KOPT-K1 (cell line): ENCODE measurements at regions not wholly inside any gene's neighbourhood (a gene's known extent, or its start where the extent isn't known, plus 50 kb on each side); places are given as distances from the start of the nearest gene placed in this dataset.

Experiments
- H3K27ac ChIP-seq: fragments of 200-600 bp; sonication (generic); 2 replicates; pipeline ENCODE4 v1.5.1; 2016; ENCODE audit warnings: antibody characterized with exemption, mild to moderate bottlenecking, low read depth, low read length; ENCODE audit not compliant: poor library complexity, severe bottlenecking
- H3K36me3 ChIP-seq: fragments of 200-600 bp; sonication (generic); 2 replicates; pipeline ENCODE4 v1.5.1; 2017; ENCODE audit warnings: antibody characterized with exemption, mild to moderate bottlenecking, low read length, moderate library complexity; ENCODE audit not compliant: insufficient read depth
- H3K9me3 ChIP-seq: fragments of 200-600 bp; sonication (generic); 2 replicates; pipeline ENCODE4 v1.5.1; 2017; ENCODE audit warnings: antibody characterized with exemption, low read length, mild to moderate bottlenecking; ENCODE audit not compliant: insufficient read depth, poor library complexity, severe bottlenecking

DNA sequence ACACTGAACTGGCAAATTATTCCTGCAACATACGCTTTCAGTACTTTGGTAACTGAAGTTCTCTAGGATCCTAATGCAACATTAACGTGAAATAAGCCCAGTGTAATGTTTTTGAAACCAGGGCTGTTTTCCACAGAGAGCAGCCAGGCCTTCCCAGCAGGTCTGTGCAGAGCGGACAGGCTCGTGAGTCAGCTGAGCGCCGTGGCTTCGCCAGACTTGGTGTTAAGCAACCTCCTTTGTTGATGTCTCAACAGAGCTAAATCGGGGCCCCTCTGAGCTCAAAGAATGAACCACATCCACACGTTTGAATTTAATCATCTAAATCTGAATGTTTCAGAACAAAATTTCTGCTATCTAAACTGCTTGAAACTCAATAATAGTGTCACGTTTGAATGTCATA, 181.8 kb upstream of the FMN2 start:
- H3K27ac ChIP-seq, result no peak overlapping the region

DNA sequence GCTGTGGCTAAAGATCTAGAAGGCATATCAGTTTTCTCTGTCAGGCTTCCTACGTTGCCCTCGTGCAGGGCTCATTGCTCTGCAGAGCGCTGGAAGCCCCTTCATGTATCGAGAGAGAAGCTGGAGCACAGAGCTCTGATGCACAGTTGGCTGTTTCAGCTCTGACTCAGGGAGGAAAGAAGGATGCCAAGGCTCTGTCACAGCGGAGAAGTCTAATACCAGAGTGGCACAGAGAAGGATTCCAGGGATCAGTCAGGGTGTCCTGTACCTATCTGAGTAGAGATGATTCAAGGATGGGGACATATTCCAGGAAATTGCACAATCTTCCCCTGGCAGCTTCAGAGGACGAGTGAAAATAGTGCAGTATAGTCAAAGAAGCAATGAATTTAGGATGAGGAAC, 179.2 kb upstream of the FMN2 start:
- Histone ChIP-seq H3K27ac (no peak overlapping the region), H3K9me3 (no peaks in the 10 kb centered on the region), H3K36me3 (no peaks in the 10 kb centered on the region)

More for the DNA sequence above, 181.8 kb upstream of the FMN2 start:
- no peaks in the 10 kb centered on the region for H3K9me3 ChIP-seq
- H3K36me3 ChIP-seq, result no peaks in the 10 kb centered on the region

DNA sequence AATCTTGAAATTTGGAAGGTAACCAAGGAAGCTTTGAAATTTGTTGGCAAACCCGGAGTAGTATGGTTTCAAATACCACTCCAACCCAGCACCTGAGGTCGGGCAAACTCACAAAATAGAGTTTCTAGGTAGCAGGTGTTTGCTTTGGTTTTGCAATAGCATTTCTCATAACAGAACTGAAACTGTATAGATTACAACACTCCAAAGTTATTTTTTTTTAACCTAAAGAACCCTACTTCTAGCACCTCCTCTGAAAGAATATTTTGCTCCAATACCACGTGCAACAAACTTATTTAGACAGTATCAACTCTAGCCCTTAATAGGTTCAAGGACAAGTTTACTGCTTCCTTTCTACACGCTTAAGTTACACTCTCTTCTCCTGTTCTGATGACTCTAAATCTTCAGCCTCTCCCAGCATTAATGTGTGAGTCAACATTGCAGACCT, 178.5 kb upstream of the FMN2 start:
- Histone ChIP-seq H3K36me3 (no peaks in the 10 kb centered on the region), H3K27ac (no peak overlapping the region), H3K9me3 (no peaks in the 10 kb centered on the region)

DNA sequence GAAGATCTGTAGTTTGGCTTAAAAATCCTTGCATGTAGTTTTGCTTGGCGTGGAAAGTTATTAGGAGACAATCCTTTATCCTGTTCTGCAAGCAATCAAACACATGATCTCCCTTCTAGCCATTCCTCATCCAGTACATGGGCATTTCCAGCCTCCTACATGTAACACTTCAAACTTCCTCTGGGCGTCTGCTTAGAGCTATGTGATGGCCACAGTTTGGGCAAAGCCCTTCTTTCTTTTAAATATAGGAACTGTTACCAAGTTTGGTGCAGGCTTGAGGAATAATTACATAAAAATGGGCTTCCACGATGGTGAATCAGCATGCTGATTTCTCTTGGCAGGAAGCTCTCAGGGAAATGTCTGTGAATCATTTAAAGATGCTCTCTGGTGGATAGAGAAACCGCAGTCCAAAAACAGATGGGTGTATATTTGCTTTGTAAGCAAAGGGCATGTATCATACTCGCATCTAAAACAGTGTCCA, 176.9 kb upstream of the FMN2 start:
- Histone ChIP-seq H3K27ac (no peak overlapping the region), H3K9me3 (no peaks in the 10 kb centered on the region), H3K36me3 (no peaks in the 10 kb centered on the region)

DNA sequence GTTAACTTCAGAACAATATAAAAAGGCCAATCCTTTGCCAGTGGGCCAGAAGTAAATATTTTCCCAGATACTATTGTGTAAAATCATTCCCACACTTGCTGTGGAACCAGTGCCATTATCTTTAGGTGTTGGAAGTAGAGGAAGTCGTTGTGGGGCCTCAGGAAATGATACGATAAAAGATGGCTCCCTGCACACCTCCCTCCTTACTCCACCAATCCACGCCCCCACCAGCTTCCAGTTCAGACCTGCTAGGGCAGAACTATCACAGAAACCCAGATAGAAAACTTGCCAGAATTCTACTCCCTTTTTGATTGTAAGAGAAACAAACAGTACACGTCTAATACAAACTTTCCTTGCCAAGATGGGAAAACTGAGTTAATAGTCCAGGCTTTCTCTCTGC, 173.0 kb upstream of the FMN2 start:
- Histone ChIP-seq H3K36me3 (no peaks in the 10 kb centered on the region), H3K9me3 (no peaks in the 10 kb centered on the region), H3K27ac (no peak overlapping the region)

DNA sequence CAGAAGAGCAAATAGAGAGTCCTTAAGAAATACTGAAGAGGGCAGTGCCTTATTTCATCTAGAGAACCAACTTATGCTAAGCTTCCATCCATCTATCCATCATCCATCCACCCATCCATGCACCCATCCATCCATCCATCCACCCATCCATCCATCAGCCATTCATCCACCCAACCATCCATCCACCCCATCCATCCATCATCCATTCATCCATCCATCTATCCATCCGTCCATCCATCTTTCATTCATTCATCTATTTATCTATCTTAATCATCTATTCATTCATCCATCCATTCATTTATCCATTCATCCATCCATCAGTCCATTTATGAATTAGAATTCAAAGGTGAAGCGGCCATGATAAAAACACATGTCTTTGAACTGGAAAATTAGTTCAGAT, 171.5 kb upstream of the FMN2 start:
- Histone ChIP-seq H3K9me3 (no peaks in the 10 kb centered on the region), H3K27ac (no peak overlapping the region), H3K36me3 (no peaks in the 10 kb centered on the region)

DNA sequence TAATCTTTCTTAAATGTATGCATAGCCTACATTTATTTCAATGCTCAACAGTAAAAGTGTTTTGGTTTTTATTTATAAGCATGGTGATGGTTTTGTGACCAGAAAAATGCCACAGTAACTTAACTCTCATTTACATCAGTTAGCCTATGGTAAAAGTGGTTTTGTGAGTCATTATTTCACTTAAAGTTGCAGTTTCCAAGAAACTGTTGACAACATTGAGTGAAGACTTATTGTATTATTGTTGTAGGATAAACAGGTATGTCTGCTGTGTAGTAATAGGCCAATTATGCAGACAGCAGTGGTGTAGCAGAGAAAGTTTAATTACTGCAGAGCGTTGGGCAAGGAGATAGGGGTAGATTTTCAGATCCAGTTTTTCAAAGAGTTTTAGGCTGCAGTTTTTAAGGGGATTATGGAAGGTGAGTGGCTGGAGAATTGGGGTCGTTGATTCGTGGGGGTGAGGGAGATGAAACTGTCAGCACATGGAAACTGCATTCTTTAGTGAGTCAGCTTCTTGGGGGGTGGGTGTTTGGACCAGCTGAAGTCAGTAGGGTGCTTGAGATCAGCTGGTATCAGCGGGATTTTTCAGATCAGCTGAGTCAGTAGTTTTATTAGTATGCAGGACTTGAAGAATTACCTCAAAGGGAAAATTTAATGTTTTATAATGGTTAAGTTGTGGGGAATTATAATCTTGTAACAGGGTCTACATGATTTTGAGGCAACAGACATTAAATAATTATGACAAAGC, 168.7 kb upstream of the FMN2 start:
- Histone ChIP-seq H3K27ac (no peak overlapping the region), H3K36me3 (no peaks in the 10 kb centered on the region), H3K9me3 (no peaks in the 10 kb centered on the region)

DNA sequence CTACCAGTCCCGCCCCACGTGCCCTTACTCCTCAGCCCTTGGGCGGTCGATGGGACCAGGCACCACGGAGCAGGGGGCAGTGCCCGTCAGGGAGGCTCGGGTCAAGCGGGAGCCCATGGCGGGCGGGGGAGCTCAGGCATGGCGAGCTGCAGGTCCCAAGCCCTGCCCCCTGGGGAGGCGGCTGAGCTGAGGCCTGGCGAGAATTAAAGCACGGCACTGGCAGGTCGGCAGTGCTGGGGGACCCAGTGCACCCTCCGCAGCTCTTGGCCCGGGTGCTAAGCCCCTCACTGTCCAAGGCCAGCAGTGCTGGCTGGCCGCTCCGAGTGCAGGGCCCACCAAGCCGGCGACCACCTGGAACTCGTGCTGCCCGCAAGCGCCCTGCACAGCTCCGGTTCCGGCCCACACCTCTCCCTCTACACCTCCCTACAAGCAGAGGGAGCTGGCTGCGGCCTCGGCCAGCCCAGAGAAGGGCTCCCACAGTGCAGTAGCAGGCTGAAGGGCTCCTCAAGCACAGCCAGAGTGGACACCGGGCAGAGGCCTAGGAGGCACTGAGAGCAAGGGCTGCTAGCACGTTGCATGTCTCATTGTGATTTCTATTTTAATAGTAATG, 166.8 kb upstream of the FMN2 start:
- H3K36me3 ChIP-seq, result no peaks in the 10 kb centered on the region
- H3K9me3 ChIP-seq, result no peaks in the 10 kb centered on the region
- H3K27ac ChIP-seq, result no peak overlapping the region

DNA sequence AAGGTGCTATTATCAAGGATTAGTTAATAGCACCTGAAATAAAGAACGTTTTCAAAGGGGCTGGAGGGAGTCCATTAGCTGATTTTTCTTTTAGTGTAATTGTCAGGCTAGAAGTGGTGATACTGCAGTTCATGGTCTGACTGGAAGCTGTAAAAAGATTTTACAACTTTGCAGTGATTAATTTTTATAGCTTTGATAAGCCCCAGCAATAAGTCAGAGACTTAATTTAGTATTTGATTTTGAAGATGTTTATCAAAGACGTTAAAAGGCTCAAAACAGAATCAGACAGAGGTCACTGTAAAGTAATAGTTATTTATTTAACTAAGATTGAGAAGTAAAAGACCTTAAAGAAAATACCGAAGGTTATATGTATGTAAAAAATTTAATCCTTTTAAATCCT, 165.5 kb upstream of the FMN2 start:
- no peaks in the 10 kb centered on the region for H3K9me3 ChIP-seq
- H3K27ac ChIP-seq, result no peak overlapping the region
- H3K36me3 ChIP-seq, result no peaks in the 10 kb centered on the region

DNA sequence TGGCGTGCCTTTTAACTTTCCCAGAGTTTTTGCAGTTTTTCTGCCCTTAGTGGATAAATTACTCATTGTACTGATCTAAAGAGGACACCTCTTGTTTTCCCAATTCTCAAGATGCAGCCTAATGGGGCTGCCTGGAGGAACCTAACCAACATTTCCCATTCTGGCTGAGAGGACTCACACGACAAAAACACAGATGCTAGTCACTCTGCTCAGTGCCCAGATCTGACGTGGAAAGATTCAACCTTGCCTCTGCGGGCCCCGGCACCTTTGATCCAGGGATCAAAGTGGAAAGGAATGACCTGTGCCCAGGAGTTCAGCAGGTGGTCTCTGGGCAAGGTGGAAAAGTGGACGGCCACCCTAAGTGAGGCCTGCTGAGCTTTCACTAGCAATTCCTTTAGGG, 162.4 kb upstream of the FMN2 start:
- H3K36me3 ChIP-seq, result no peaks in the 10 kb centered on the region
- no peak overlapping the region for H3K27ac ChIP-seq
- no peaks in the 10 kb centered on the region for H3K9me3 ChIP-seq

DNA sequence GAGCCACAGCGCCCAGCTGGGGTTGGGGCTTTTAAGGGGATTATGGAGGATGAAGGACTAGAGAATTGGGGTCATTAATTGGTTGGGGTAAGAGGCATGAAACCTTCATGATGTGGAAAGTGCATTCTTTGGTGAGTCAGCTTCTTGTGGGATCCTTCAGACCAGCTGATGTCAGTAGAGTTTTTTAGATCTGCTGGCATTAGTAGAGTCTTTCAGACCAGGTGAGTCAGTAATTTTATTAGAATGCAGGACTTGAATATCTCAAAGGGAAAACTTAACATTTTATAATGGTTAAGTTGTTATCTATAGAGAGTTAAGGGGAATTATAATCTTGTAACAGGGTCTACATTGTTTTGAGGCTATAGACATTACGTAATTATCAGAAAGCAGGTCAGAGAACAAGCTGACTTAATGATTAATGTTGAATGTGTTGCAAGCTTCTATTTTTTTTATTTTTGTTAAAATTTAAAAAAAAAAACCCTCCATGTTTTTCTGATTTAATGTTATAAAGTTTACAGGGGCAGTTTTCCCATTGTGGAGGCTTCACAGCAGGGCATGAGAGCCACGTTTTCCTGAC, 160.9 kb upstream of the FMN2 start:
- Histone ChIP-seq H3K27ac (no peak overlapping the region), H3K9me3 (no peaks in the 10 kb centered on the region), H3K36me3 (no peaks in the 10 kb centered on the region)

DNA sequence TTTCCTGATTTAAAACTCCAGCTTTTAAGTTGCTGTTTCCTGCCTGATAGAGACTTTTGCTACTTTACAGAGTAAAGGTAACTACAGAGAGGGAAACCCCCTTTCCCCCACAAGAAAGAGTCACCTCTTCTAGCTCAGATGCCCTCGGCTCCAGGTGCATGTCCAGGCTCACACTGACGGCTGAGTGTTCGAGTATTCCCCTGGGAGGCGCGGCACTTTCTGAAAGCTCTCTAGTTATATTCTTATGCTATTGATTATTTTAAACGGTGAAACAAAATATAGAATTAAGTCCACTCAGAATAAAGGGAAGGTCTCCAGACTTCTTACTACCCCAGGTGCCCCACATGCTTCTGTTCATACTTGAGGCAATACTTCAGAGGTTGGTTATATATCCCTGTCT, 160.3 kb upstream of the FMN2 start:
- H3K27ac ChIP-seq, result no peak overlapping the region
- H3K9me3 ChIP-seq, result no peaks in the 10 kb centered on the region
- H3K36me3 ChIP-seq, result no peaks in the 10 kb centered on the region

DNA sequence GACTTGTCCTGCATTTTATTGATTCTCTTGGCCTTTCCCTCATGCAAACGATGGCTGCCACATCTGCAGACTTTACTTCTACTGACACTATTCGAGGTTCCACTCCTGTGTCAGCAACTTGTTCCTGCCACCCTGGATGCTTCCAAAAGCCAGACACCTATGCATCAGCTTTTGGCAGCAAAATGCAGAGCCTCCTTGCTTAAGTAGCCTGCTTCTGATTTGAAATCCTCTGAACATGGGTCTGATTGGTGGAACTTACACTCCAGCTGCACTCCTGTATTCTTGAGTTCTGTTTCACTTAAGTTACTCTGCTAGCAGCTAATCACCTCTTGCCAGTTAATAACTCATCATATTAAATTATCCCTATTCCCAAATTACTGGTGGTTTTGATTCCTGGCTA, 152.1 kb upstream of the FMN2 start:
- H3K27ac ChIP-seq, result no peak overlapping the region
- H3K9me3 ChIP-seq, result peaks cover 17% of the 10 kb centered on the region
- H3K36me3 ChIP-seq, result no peaks in the 10 kb centered on the region

DNA sequence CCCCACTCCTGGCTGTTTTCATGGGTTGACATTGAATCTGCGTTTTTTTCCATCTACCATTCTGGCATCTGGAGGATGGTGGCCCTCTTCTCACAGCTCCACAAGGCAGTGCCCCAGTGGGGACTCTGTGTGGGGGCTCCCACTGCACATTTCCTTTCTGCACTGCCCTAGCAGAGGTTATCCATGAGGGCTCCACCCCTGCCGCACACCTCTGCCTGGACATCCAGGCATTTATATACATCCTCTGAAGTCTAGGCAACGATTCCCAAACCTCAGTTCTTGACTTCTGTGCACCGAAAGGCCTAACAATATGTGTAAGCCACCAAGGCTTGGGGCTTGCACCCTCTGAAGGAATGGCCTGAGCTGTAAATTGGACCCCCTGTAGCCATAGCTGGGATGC, 147.9 kb upstream of the FMN2 start:
- H3K27ac ChIP-seq, result no peak overlapping the region
- H3K9me3 ChIP-seq, result peaks cover 17% of the 10 kb centered on the region
- no peaks in the 10 kb centered on the region for H3K36me3 ChIP-seq

DNA sequence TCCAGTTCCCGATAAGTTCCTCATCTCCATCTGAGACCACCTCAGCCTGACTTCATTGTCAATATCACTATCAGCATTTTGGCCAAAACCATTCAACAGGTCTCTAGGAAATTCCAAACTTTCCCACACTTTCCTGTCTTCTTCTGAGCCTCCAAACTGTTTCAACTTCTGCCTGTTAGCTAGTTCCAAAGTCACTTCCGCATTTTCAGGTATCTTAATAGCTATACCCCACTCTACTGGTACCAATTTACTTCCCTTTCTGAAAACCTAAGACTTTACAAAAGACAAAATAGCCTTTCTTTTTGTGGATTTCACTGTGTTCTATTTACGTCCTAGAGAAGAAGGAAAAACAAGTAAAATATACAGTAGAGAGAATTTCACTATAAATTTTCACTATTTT, 147.0 kb upstream of the FMN2 start:
- Histone ChIP-seq H3K9me3 (peaks cover 17% of the 10 kb centered on the region), H3K36me3 (no peaks in the 10 kb centered on the region), H3K27ac (no peak overlapping the region)

DNA sequence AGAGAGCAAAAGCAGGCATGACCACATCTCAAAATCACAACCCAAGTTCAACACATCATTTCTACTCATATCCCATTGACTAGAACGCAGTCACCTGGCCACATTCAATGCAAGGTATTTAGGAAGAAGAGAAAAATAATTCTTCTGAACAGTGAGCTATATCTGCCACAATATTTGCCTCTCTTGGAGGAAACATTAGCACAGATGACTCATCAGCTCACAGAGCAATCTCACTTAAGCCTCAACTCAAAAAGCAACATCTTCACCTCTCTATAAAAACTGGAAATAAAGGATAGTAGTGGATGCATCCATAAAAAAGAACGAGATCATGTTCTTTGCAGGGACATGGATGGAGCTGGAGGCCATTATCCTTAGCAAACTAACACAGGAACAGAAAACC, 143.9 kb upstream of the FMN2 start:
- Histone ChIP-seq H3K27ac (no peak overlapping the region), H3K9me3 (peaks cover 16% of the 10 kb centered on the region), H3K36me3 (no peaks in the 10 kb centered on the region)
